ENCODE measurements at regions not wholly inside any gene's neighbourhood (a gene's known extent, or its start where the extent isn't known, plus 50 kb on each side); places are given as distances from the start of the nearest gene placed in this dataset.
A peak's percentile ranks its signal among the peaks of the same experiment; 100 is the strongest.

GRCh38 chr2:192775011-192775410 lies 580.3 kb upstream of the TMEFF2 start:
- Histone ChIP-seq H3K9me3 (ENCODE audit: control insufficient read depth in 2 of 2, insufficient read depth in 1 of 2, low read depth in 1 of 2, low read length in 1 of 2) (peaks cover 0 to 4% of the 10 kb centered on the region in 2 donors), H3K4me3 (ENCODE audit: low read depth in 1 of 3, low read length in 3 of 3) (no peak overlapping the region), H3K27me3 (ENCODE audit: control insufficient read depth in 3 of 3, insufficient read depth in 3 of 3, low read length in 3 of 3) (no peaks in the 10 kb centered on the region), H3K27ac (ENCODE audit: low read depth in 1 of 3, low read length in 2 of 3) (no peak overlapping the region), H3K4me1 (ENCODE audit: control insufficient read depth in 3 of 3, insufficient read depth in 2 of 3, low read depth in 1 of 3, low read length in 2 of 3) (no peaks in the 10 kb centered on the region), H3K36me3 (ENCODE audit: control insufficient read depth in 3 of 3, insufficient read depth in 2 of 3, low read depth in 1 of 3, low read length in 3 of 3) (no peaks in the 10 kb centered on the region)
- FAIRE-seq = no peak
- no peak for DNase-seq
- 86 to 88% (median 88%) methylated on average over 4 of the region's 4 CpGs for WGBS, 3 donors

- FAIRE-seq = no peak
- DNase-seq = peak in 1 of 2 donors; percentile 23
- Histone ChIP-seq H3K27ac (ENCODE audit: low read depth in 1 of 3, low read length in 2 of 3) (no peak overlapping the region), H3K36me3 (ENCODE audit: control insufficient read depth in 3 of 3, insufficient read depth in 2 of 3, low read depth in 1 of 3, low read length in 3 of 3) (no peaks in the 10 kb centered on the region), H3K27me3 (ENCODE audit: control insufficient read depth in 3 of 3, insufficient read depth in 3 of 3, low read length in 3 of 3) (no peaks in the 10 kb centered on the region), H3K4me3 (ENCODE audit: low read depth in 1 of 3, low read length in 3 of 3) (no peak overlapping the region), H3K4me1 (ENCODE audit: control insufficient read depth in 3 of 3, insufficient read depth in 2 of 3, low read depth in 1 of 3, low read length in 2 of 3) (no peaks in the 10 kb centered on the region), H3K9me3 (ENCODE audit: control insufficient read depth in 2 of 2, insufficient read depth in 1 of 2, low read depth in 1 of 2, low read length in 1 of 2) (no peaks in the 10 kb centered on the region)
- WGBS, 3 donors = 13 to 43% (median 20%) methylated on average over 2 of the region's 2 CpGs
Observed at GRCh38 chr2:192773044-192773443, 578.3 kb upstream of the TMEFF2 start.

GRCh38 chr2:192749611-192750200 lies 555.0 kb upstream of the TMEFF2 start:
- DNase-seq = no peak
- no peak for FAIRE-seq
- Histone ChIP-seq H3K36me3 (ENCODE audit: control insufficient read depth in 3 of 3, insufficient read depth in 2 of 3, low read depth in 1 of 3, low read length in 3 of 3) (no peaks in the 10 kb centered on the region), H3K4me3 (ENCODE audit: low read depth in 1 of 3, low read length in 3 of 3) (no peak overlapping the region), H3K9me3 (ENCODE audit: control insufficient read depth in 2 of 2, insufficient read depth in 1 of 2, low read depth in 1 of 2, low read length in 1 of 2) (no peaks in the 10 kb centered on the region), H3K4me1 (ENCODE audit: control insufficient read depth in 3 of 3, insufficient read depth in 2 of 3, low read depth in 1 of 3, low read length in 2 of 3) (no peaks in the 10 kb centered on the region), H3K27me3 (ENCODE audit: control insufficient read depth in 3 of 3, insufficient read depth in 3 of 3, low read length in 3 of 3) (no peaks in the 10 kb centered on the region), H3K27ac (ENCODE audit: low read depth in 1 of 3, low read length in 2 of 3) (no peak overlapping the region)
- 80 to 89% (median 85%) methylated on average over 1 of the region's 1 CpG for WGBS, 3 donors

DNA sequence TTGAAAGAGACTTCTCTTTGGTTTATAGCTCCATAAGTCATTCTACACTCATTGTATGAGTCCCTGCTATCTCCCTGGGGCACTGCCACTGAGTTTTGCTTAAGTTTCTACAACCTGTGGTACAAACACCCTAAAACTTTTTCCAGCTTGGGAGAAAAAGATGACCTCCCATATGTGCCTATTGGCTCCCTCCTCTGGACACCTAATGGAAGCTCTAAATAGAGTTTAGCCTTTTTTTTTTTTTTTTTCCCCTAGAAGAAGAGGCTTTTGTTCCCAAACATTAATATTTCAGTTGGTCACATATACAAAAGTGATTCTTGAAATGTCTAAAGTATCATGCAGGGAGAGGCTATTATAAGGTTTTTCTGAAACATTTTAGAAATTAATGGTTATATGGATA lies 547.2 kb upstream of the TMEFF2 start:
- H3K36me3 ChIP-seq (ENCODE audit: control insufficient read depth in 3 of 3, insufficient read depth in 2 of 3, low read depth in 1 of 3, low read length in 3 of 3) = no peaks in the 10 kb centered on the region
- H3K27me3 ChIP-seq (ENCODE audit: control insufficient read depth in 3 of 3, insufficient read depth in 3 of 3, low read length in 3 of 3) = no peaks in the 10 kb centered on the region
- no peaks in the 10 kb centered on the region for H3K4me1 ChIP-seq (ENCODE audit: control insufficient read depth in 3 of 3, insufficient read depth in 2 of 3, low read depth in 1 of 3, low read length in 2 of 3)
- no peaks in the 10 kb centered on the region for H3K9me3 ChIP-seq (ENCODE audit: control insufficient read depth in 2 of 2, insufficient read depth in 1 of 2, low read depth in 1 of 2, low read length in 1 of 2)
- DNase-seq = no peak
- H3K4me3 ChIP-seq (ENCODE audit: low read depth in 1 of 3, low read length in 3 of 3) = no peak overlapping the region
- H3K27ac ChIP-seq (ENCODE audit: low read depth in 1 of 3, low read length in 2 of 3) = no peak overlapping the region
- FAIRE-seq = no peak

GRCh38 chr2:192735447-192735846 lies 540.7 kb upstream of the TMEFF2 start:
- Histone ChIP-seq H3K27me3 (ENCODE audit: control insufficient read depth in 3 of 3, insufficient read depth in 3 of 3, low read length in 3 of 3) (no peaks in the 10 kb centered on the region), H3K36me3 (ENCODE audit: control insufficient read depth in 3 of 3, insufficient read depth in 2 of 3, low read depth in 1 of 3, low read length in 3 of 3) (no peaks in the 10 kb centered on the region), H3K4me3 (ENCODE audit: low read depth in 1 of 3, low read length in 3 of 3) (no peak overlapping the region), H3K9me3 (ENCODE audit: control insufficient read depth in 2 of 2, insufficient read depth in 1 of 2, low read depth in 1 of 2, low read length in 1 of 2) (no peaks in the 10 kb centered on the region), H3K4me1 (ENCODE audit: control insufficient read depth in 3 of 3, insufficient read depth in 2 of 3, low read depth in 1 of 3, low read length in 2 of 3) (no peaks in the 10 kb centered on the region), H3K27ac (ENCODE audit: low read depth in 1 of 3, low read length in 2 of 3) (no peak overlapping the region)
- WGBS, 3 donors = 74 to 81% (median 77%) methylated on average over 3 of the region's 3 CpGs
- FAIRE-seq (no peak), DNase-seq (no peak)

- 87 to 94% (median 89%) methylated on average over 2 of the region's 2 CpGs for WGBS, 3 donors
- no peaks in the 10 kb centered on the region for H3K9me3 ChIP-seq (ENCODE audit: control insufficient read depth in 2 of 2, insufficient read depth in 1 of 2, low read depth in 1 of 2, low read length in 1 of 2)
- DNase-seq (no peak), FAIRE-seq (no peak)
- no peaks in the 10 kb centered on the region for H3K36me3 ChIP-seq (ENCODE audit: control insufficient read depth in 3 of 3, insufficient read depth in 2 of 3, low read depth in 1 of 3, low read length in 3 of 3)
- no peak overlapping the region for H3K27ac ChIP-seq (ENCODE audit: low read depth in 1 of 3, low read length in 2 of 3)
- no peaks in the 10 kb centered on the region for H3K27me3 ChIP-seq (ENCODE audit: control insufficient read depth in 3 of 3, insufficient read depth in 3 of 3, low read length in 3 of 3)
- H3K4me1 ChIP-seq (ENCODE audit: control insufficient read depth in 3 of 3, insufficient read depth in 2 of 3, low read depth in 1 of 3, low read length in 2 of 3) = peaks cover 0 to under 1% (median 0%) of the 10 kb centered on the region in 3 donors
- no peak overlapping the region for H3K4me3 ChIP-seq (ENCODE audit: low read depth in 1 of 3, low read length in 3 of 3)
Observed at GRCh38 chr2:192729369-192729768, 534.6 kb upstream of the TMEFF2 start.

DNA sequence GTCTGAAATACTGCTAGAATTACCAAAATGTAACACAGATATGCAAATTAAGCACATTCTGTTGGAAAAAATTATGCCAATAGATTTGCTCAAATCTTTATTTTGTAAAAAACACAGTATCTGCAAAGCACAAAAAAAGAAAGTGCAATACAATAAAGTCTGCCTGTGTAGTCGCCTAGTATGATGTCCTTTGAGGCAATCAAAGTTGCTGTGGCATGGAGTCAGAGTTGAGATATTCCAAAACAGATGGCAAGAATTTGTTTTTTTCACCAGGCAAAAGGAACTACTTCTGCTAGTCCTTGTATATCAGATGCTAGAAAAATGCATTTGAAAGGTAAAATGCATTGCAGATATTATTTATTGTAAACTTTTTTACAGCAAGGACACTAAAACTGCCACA lies 531.3 kb upstream of the TMEFF2 start:
- no peak overlapping the region for H3K27ac ChIP-seq (ENCODE audit: low read depth in 1 of 3, low read length in 2 of 3)
- H3K4me1 ChIP-seq (ENCODE audit: control insufficient read depth in 3 of 3, insufficient read depth in 2 of 3, low read depth in 1 of 3, low read length in 2 of 3) = peaks cover 0 to 2% (median 0%) of the 10 kb centered on the region in 3 donors
- FAIRE-seq = no peak
- no peaks in the 10 kb centered on the region for H3K27me3 ChIP-seq (ENCODE audit: control insufficient read depth in 3 of 3, insufficient read depth in 3 of 3, low read length in 3 of 3)
- no peaks in the 10 kb centered on the region for H3K9me3 ChIP-seq (ENCODE audit: control insufficient read depth in 2 of 2, insufficient read depth in 1 of 2, low read depth in 1 of 2, low read length in 1 of 2)
- H3K4me3 ChIP-seq (ENCODE audit: low read depth in 1 of 3, low read length in 3 of 3) = no peak overlapping the region
- H3K36me3 ChIP-seq (ENCODE audit: control insufficient read depth in 3 of 3, insufficient read depth in 2 of 3, low read depth in 1 of 3, low read length in 3 of 3) = no peaks in the 10 kb centered on the region
- WGBS, 3 donors = 65 to 72% (median 70%) methylated on average over 1 of the region's 1 CpG
- no peak for DNase-seq

DNA sequence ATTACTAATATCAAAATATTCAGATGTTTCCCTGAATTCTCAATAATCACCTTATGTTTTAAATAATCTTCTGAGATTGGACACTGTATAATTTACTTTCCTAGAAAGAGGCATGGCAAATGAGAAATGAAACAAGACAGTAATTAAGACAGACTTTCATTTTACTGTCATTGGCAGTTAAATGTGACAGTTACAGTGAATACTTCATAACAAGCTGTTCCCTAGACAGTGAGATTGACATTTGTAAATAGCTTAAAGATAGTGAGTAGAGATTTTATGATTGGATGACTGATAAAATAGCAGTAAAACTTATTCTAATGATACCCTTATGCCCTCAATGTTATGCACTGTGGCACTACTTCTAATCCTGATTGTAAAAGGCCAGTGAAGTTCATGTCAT lies 524.9 kb upstream of the TMEFF2 start:
- H3K27me3 ChIP-seq (ENCODE audit: control insufficient read depth in 3 of 3, insufficient read depth in 3 of 3, low read length in 3 of 3) = no peaks in the 10 kb centered on the region
- peaks cover 0 to 2% (median 0%) of the 10 kb centered on the region in 3 donors for H3K4me1 ChIP-seq (ENCODE audit: control insufficient read depth in 3 of 3, insufficient read depth in 2 of 3, low read depth in 1 of 3, low read length in 2 of 3)
- H3K9me3 ChIP-seq (ENCODE audit: control insufficient read depth in 2 of 2, insufficient read depth in 1 of 2, low read depth in 1 of 2, low read length in 1 of 2) = no peaks in the 10 kb centered on the region
- no peaks in the 10 kb centered on the region for H3K36me3 ChIP-seq (ENCODE audit: control insufficient read depth in 3 of 3, insufficient read depth in 2 of 3, low read depth in 1 of 3, low read length in 3 of 3)
- H3K4me3 ChIP-seq (ENCODE audit: low read depth in 1 of 3, low read length in 3 of 3) = no peak overlapping the region
- DNase-seq (no peak), FAIRE-seq (peak; percentile 55)
- no peak overlapping the region for H3K27ac ChIP-seq (ENCODE audit: low read depth in 1 of 3, low read length in 2 of 3)

DNA sequence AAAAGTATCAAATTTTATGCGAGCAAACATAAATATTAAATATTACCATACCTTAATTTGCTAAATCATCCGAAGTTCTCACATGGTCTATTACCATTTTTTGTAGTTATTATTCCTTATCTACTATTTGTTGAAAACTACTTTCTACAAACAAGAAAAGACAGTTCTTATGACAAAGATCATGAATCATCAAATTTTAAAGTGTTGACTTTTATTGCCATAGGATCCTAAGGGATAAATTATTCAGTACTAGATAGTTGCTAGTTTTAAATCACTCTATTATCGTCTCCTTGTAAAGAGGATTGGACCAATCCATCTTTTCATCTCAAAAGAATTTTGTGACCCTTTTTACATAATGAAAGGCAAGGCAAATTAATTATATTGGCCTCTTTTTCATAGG lies 523.6 kb upstream of the TMEFF2 start:
- DNase-seq (no peak), FAIRE-seq (peak; percentile 75)
- no peaks in the 10 kb centered on the region for H3K9me3 ChIP-seq (ENCODE audit: control insufficient read depth in 2 of 2, insufficient read depth in 1 of 2, low read depth in 1 of 2, low read length in 1 of 2)
- WGBS, 3 donors = 91 to 93% (median 92%) methylated on average over 3 of the region's 3 CpGs
- no peak overlapping the region for H3K27ac ChIP-seq (ENCODE audit: low read depth in 1 of 3, low read length in 2 of 3)
- no peaks in the 10 kb centered on the region for H3K36me3 ChIP-seq (ENCODE audit: control insufficient read depth in 3 of 3, insufficient read depth in 2 of 3, low read depth in 1 of 3, low read length in 3 of 3)
- no peak overlapping the region for H3K4me3 ChIP-seq (ENCODE audit: low read depth in 1 of 3, low read length in 3 of 3)
- no peaks in the 10 kb centered on the region for H3K4me1 ChIP-seq (ENCODE audit: control insufficient read depth in 3 of 3, insufficient read depth in 2 of 3, low read depth in 1 of 3, low read length in 2 of 3)
- no peaks in the 10 kb centered on the region for H3K27me3 ChIP-seq (ENCODE audit: control insufficient read depth in 3 of 3, insufficient read depth in 3 of 3, low read length in 3 of 3)

Data from small intestine (tissue), 7 donors.